GF-D8 (cell line): ENCODE measurements at regions not wholly inside any gene's neighbourhood (a gene's known extent, or its start where the extent isn't known, plus 50 kb on each side); places are given as distances from the start of the nearest gene placed in this dataset.

Experiments
- DNase-seq: peaks from one replicate; lab custom pipeline; 2025; lab: John Stamatoyannopoulos, UW

GRCh38 chr1:187091666-187092065 lies 262.9 kb downstream of the PLA2G4A start:
- no peak for DNase-seq

- DNase-seq, result no peak
These were observed 263.4 kb downstream of the PLA2G4A start for GRCh38 chr1:187092104-187092503.

- no peak for DNase-seq
These were observed 267.9 kb downstream of the PLA2G4A start for GRCh38 chr1:187096689-187097088.

GRCh38 chr1:187110351-187110750 lies 281.6 kb downstream of the PLA2G4A start:
- DNase-seq, result no peak

DNA sequence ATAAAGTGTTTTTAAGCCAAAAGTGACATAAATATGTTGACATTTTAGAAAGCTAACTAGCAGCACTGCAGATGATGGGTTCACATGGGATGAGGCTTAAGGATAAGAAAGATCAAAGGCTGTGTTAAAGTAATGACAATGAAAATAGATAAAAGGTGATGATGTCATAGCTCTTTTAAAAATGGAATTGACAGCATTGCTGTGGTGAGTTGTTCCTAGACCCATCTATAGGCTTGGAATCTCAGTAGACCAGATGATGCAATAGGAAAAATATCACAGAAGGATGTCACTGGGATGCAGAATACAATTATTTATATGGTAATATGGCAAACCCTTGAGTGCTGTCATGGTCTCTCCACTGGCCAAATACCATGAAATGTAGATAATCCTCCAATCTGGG lies 286.0 kb downstream of the PLA2G4A start:
- no peak for DNase-seq

DNA sequence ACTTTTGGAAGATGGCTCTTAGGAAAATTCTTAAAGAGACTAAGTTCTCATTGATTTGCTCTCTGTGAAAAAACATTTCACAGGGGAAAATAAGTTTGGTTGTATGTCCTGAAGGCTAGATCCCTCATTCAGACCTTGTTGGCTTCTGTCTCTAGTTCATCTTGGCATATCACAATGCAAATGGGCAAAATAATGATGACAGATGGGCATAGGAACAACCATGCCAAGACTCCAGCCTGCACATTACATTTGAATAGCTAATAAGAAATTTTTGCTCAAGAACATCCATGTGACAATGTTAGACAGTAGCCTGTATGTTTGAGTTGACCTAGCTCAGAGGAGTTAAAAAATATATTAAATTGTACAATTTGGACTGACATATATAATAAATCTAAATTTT lies 292.9 kb downstream of the PLA2G4A start:
- DNase-seq, result no peak

DNA sequence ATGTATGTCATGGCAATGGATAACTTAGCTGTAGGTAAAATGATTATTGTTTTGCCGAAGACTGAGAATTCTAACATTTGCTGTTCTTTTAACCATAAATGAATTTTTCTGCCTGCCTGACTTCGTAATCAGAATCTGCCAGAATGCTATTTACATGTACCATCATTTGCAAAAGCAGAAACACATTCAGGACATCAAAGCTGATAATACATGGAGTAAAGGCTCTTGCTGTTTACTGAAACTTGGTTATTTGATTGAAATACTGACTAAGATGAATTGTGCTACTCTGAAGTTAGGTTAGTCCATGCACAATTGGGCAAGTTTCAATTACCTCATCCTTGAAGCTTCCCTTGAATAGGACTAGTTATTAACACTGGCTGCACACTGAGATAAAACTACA lies 293.8 kb downstream of the PLA2G4A start:
- no peak for DNase-seq

- DNase-seq, result no peak
These were observed 300.4 kb downstream of the PLA2G4A start for GRCh38 chr1:187129132-187129531.

DNA sequence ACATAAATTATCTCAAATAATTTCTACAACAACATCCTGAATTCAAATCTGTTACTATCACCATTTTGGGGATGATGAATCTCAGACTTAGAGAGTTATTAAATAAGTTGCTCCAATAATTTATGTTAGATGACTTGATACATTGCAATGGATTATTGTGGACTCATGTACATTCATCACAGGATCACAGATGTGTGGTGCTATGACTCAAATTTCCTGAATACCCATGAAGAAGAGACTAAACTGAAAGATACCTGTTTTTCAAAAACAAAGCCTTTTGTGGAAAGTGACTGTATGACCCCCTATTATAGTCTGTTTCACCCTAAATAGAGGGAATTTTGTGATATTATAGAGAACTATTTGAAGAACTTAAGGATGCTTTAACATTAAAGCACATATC lies 315.0 kb downstream of the PLA2G4A start:
- no peak for DNase-seq

DNA sequence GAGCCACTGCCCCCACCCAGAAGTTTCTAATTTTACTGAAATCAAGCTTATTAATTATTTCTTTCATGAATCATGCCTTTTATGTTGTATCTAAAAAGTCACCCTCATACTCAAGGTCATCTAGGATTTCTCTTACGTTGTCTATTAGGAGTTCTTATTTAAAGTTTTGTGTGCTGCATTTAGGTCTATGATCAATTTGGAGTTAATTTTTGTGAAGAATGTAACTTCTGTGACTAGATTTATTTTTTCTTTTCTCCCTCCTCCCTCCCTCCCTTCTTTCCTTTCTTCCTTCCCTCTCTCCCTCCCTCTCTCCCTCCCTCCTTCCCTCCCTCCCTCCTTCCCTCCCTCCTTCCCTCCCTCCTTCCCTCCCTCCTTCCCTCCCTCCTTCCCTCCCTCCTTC lies 317.6 kb downstream of the PLA2G4A start:
- DNase-seq, result no peak

- no peak for DNase-seq
These were observed 322.8 kb downstream of the PLA2G4A start for GRCh38 chr1:187151555-187151954.

DNA sequence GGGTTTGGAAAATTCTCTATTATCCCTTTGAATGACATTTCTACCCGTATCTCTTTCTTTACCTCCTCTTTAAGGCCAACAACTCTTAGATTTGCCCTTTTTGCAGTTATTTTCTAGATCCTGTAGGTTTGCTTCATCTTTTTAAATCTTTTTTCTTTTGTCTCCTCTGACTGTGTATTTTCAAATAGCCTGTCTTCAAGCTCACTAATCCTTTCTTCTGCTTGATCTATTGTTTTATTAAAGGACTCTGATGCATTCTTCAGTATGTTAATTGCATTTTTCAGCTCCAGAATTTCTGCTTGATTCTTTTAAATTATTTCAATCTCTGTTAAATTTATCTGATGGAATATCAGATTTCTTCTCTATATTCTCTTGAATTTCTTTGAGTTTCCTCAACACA lies 324.3 kb downstream of the PLA2G4A start:
- no peak for DNase-seq

DNA sequence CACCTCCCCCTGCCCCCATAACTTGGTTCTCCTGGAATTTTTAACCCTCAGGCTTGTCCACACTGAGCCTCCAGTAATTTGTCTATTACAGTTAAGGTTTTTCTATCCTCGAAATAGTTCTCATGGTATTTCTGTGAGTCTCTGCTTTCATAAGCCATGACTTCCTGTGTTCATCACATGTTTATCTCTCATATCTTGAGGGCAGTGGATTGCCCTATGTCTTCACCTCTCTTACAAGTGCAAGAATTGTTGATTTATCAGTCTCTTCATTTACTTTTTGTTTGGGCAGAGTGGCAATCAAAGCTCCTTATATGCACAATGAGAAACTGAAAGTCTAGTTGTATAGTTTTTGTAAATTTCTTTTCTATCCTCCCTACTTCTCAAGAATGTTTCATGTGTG lies 328.4 kb downstream of the PLA2G4A start:
- DNase-seq, result no peak

DNA sequence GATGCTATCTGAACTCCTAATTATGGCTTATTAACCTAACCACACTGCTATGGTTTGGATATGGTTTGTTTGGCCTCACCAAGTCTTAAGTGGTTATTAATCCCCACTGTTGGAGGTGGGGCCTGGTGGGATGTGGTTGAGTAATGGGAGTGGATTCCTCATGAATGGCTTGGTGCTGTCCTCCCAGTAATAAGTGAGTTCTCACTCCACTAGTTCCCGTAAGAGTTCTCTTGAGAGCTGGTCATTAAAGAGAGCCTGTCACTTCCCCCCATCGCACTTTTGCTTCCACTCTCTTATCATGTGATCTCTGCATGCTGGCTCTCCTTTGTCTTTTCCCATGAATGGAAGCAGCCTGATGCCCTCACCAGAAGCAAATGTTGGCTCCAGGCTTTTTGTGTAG lies 328.8 kb downstream of the PLA2G4A start:
- no peak for DNase-seq

DNA sequence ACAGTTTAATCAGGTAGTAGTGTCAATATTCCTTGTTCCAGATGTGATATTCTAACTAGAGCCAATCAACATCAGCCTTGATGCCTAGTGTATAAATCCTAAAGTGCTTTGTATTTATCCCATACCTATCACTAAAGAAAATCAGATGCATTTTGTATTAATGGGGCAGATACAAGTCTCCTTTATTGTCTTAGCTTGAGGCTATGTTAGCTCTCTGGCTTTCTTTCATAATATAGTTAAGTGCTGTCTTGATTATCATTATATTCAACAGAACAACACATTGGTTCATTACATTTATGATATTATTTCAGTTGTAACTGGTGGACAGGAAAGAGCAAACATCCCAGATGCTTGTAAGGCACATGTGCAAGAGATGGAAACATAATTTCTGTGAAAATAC lies 338.8 kb downstream of the PLA2G4A start:
- DNase-seq, result no peak

DNA sequence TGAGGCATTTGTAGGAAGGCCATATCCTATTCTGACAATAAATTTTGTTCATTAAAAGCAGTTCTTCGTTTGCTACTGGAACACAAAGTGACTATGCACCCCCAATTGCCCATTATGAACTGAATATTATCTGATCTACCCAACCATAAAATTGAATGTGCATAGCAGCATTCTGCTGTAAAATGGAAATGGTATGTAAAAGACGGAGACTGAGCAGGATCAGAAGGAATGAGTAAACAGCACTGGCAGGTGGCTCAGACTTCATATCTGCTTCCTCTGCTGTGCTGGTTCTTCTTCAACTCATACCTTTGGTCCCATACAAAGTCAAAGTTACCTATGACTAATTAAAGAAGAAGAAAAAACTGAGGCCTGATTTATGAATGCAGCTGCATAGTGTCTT lies 339.5 kb downstream of the PLA2G4A start:
- DNase-seq, result no peak

GRCh38 chr1:187185389-187185788 lies 356.6 kb downstream of the PLA2G4A start:
- DNase-seq, result no peak

DNA sequence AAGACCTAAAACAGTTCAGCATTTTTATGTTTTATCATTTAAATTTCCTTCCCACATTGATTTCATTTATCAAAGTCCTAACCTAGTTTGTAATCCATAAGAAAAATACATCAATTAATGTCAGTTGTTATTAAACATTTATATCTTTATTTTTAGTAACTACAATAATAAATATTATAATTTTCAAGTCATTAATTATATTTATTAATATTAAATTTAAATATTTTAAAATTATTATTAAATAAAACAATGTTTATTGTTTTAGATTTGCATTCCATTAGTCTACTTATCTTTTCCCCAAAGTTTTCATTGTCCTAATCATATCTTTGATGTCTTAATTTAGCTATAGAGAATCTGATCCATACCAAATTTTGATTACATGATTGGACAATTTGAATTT lies 368.9 kb downstream of the PLA2G4A start:
- DNase-seq, result no peak

DNA sequence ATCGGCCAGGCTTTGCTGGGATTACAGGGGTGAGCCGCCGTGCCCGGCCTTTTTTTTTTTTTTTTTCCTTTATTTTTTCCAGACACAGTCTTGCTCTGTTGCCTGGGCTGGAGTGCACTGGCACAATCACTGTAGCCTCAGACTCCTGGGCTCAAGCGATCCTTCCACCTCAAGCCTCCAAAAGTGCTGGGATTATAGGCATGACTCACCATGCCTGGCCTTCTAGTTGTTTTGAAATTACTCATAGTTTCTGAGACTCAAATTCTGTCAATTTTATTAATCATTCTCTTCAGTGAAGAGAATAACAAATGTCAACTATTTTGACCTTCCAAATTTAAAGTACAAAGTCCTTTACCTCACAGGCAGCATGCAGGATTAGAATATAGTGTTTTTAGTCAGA lies 374.5 kb downstream of the PLA2G4A start:
- DNase-seq, result no peak

GRCh38 chr1:187212377-187212776 lies 383.6 kb downstream of the PLA2G4A start:
- DNase-seq, result no peak

- no peak for DNase-seq
These were observed 397.6 kb downstream of the PLA2G4A start for GRCh38 chr1:187226396-187226795.

DNA sequence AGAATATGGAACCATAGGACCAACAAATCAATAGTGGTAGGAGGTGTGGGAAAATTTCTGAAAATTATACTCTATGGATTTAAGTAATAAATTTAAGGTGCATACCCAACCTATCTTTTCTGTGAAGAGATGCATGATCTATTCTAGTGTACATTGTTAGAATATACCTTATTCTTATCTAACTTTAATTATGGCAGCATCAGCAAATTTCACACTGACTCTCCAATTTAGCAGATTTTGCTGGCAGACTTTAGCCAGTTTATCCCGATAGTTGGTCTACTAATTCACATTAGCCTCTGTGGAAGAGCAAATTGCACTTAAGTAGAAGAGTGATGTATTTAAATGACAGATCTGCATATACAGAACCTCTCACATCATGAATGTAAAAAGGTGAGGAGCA lies 400.0 kb downstream of the PLA2G4A start:
- DNase-seq, result no peak

DNA sequence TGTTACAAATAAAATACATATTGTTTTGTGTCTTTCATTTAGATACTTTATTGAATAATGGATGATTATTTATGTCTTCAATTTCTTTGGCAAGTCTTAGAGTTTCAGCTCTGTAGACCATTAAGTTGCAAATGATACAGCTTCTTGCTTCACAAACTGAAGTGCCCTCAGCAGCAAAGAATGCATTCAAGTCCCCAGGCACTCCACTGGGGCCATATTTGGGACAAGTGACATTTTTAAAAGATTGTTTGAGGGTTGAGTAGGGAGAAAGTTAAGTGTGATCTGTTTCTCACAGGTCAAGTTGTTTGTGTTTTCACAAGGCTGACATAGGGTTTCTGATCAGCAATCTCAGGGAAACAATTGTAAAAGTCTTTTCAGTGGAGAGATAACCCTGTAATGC lies 400.7 kb downstream of the PLA2G4A start:
- DNase-seq, result no peak

- no peak for DNase-seq
These were observed 406.0 kb downstream of the PLA2G4A start for GRCh38 chr1:187234706-187235105.

- DNase-seq, result no peak
These were observed 407.4 kb downstream of the PLA2G4A start for GRCh38 chr1:187236199-187236598.
